ENCODE measurements at regions not wholly inside any gene's neighbourhood (a gene's known extent, or its start where the extent isn't known, plus 50 kb on each side); places are given as distances from the start of the nearest gene placed in this dataset.

DNA sequence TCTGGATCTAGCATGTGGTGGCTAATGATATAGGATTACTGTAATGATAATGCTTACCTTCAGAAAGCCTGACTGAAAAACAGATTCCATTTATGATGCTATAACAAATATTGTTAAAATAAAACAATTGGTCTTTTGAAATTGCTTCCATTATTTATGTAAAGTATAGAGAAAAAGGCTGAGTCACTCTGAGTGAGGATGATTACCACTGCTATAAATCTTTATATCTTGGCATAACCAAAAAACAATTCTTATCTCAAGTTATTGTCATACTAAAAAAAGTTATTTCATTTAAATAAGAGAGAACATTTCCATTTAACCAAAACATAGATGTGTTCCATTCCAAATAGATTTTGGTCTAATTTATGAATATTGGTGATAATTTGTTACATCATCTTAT, 53.0 kb upstream of the DST start:
- TF ChIP-seq, protein P1, sequence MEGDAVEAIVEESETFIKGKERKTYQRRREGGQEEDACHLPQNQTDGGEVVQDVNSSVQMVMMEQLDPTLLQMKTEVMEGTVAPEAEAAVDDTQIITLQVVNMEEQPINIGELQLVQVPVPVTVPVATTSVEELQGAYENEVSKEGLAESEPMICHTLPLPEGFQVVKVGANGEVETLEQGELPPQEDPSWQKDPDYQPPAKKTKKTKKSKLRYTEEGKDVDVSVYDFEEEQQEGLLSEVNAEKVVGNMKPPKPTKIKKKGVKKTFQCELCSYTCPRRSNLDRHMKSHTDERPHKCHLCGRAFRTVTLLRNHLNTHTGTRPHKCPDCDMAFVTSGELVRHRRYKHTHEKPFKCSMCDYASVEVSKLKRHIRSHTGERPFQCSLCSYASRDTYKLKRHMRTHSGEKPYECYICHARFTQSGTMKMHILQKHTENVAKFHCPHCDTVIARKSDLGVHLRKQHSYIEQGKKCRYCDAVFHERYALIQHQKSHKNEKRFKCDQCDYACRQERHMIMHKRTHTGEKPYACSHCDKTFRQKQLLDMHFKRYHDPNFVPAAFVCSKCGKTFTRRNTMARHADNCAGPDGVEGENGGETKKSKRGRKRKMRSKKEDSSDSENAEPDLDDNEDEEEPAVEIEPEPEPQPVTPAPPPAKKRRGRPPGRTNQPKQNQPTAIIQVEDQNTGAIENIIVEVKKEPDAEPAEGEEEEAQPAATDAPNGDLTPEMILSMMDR (IDR thresholded peaks at IDR 0.05; ENCODE audit: insufficient read depth, low read length) = no peak
- TF ChIP-seq POLR2AphosphoS5 (IDR thresholded peaks at IDR 0.05; ENCODE audit: low read depth) = no peak
- TF ChIP-seq, protein P2, sequence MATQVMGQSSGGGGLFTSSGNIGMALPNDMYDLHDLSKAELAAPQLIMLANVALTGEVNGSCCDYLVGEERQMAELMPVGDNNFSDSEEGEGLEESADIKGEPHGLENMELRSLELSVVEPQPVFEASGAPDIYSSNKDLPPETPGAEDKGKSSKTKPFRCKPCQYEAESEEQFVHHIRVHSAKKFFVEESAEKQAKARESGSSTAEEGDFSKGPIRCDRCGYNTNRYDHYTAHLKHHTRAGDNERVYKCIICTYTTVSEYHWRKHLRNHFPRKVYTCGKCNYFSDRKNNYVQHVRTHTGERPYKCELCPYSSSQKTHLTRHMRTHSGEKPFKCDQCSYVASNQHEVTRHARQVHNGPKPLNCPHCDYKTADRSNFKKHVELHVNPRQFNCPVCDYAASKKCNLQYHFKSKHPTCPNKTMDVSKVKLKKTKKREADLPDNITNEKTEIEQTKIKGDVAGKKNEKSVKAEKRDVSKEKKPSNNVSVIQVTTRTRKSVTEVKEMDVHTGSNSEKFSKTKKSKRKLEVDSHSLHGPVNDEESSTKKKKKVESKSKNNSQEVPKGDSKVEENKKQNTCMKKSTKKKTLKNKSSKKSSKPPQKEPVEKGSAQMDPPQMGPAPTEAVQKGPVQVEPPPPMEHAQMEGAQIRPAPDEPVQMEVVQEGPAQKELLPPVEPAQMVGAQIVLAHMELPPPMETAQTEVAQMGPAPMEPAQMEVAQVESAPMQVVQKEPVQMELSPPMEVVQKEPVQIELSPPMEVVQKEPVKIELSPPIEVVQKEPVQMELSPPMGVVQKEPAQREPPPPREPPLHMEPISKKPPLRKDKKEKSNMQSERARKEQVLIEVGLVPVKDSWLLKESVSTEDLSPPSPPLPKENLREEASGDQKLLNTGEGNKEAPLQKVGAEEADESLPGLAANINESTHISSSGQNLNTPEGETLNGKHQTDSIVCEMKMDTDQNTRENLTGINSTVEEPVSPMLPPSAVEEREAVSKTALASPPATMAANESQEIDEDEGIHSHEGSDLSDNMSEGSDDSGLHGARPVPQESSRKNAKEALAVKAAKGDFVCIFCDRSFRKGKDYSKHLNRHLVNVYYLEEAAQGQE (IDR thresholded peaks at IDR 0.05; ENCODE audit: insufficient replicate concordance, low read depth) = no peak
